ACHN (cell line): ENCODE measurements at regions not wholly inside any gene's neighbourhood (a gene's known extent, or its start where the extent isn't known, plus 50 kb on each side); places are given as distances from the start of the nearest gene placed in this dataset.
A peak's percentile ranks its signal among the peaks of the same experiment; 100 is the strongest.

Experiments used
- DNase-seq: peaks from one replicate; pipeline ENCODE4 v3.0.0-alpha.2; 2015
- in situ Hi-C: cut with HindIII; loops from 2 replicates; pipeline ENCODE4 v1.10.0; 2017; ENCODE audit warnings: low sequenced_read_pairs, low pct_ligation_motif_present, low pct_unique_long_range_greater_than_20kb

DNA sequence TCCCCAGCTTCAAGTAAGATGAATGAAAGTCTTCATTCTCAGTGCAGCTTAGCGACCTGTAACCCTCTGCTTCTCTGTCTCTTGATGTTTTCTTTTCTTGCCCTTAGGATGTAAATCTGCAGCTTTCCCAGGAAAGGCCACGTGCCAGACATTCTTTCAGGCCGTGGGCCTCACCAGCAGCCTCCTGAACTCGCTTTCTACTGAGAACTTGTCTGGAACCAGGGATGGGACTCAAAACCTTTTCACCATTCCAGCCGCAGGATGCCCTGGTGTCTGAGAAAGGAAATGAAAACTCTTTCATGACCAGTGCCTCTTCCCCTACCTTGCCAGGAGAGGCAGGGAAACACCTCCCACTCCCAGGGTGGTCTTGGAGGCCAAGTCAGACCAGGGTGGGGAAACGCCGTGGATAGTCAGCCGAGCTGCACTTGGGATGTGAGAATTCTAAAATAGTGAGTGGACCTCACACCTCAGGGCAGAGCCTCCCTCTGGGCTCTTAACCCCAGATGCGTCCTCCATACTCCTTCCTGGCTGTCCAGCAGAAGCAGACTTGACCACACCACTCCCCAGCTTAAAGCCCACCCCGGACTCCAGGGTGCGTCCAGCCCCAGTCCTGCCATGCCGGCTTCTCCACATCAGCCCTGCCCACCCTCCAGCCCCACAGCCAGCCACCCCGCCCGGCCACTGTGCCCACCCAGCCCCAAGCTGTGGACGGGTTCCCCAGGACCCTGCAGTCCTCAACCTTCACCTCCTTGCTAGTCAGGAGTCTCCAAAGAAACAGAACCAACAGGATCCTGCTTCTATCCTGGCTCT is 115.5 kb downstream of the TWIST2 start:
- DNase-seq, result no peak
- in situ Hi-C loops, result no loop called here

GRCh38 chr2:238963971-238964328 is 116.1 kb downstream of the TWIST2 start:
- DNase-seq, result no peak
- in situ Hi-C loops, result no loop called here

GRCh38 chr2:238964544-238965067 is 116.7 kb downstream of the TWIST2 start:
- in situ Hi-C loops, result no loop called here
- DNase-seq, result no peak

GRCh38 chr2:238965371-238966071 is 117.6 kb downstream of the TWIST2 start:
- in situ Hi-C loops, result no loop called here
- no peak for DNase-seq

DNA sequence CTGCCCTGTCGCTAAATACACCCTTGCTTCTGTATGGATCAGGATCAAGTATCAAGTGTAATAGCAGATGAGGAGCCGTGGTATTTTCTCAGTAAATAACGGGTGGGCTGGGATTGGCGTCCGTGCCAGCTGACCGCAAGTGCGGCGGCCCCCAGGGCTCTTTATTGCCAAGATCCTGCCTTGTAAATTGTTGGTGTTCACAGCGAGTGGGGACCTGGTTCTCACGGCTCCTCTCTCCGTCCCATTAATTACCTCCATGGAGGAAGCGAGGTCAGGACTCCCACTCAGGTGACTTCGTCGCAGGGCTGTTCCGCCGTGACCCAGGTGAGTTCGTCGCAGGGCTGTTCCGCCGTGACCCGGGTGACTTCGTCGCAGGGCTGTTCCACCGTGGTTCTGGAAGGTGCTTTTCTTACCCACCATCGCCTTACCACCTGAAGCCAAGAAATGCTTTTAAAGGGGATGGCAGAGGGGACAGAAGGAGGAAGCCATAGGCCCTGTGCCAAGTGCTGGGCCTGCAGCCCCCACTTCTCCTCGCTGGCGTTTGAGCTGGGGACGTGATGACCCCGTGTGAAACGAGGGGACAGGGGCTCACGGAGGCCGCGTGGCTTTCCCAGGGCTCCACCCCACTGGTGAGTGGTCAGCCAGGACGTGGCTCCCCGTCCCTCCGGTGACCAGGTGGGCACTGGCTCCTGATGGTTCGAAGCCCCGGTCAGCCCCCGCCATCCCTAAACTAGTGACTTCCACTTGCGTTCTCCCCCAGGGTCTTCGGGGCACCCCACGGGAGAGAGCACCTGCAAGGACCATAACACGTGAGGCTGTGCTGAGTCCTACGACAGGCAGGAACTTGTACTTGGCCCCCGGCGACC is 118.4 kb downstream of the TWIST2 start:
- DNase-seq, result no peak
- in situ Hi-C loops, result no loop called here

- DNase-seq, result no peak
- in situ Hi-C loops, result no loop called here
Observed at GRCh38 chr2:238967031-238967977, 119.4 kb downstream of the TWIST2 start.

- in situ Hi-C loops, result no loop called here
- no peak for DNase-seq
Observed at GRCh38 chr2:238967978-238968360, 120.1 kb downstream of the TWIST2 start.

DNA sequence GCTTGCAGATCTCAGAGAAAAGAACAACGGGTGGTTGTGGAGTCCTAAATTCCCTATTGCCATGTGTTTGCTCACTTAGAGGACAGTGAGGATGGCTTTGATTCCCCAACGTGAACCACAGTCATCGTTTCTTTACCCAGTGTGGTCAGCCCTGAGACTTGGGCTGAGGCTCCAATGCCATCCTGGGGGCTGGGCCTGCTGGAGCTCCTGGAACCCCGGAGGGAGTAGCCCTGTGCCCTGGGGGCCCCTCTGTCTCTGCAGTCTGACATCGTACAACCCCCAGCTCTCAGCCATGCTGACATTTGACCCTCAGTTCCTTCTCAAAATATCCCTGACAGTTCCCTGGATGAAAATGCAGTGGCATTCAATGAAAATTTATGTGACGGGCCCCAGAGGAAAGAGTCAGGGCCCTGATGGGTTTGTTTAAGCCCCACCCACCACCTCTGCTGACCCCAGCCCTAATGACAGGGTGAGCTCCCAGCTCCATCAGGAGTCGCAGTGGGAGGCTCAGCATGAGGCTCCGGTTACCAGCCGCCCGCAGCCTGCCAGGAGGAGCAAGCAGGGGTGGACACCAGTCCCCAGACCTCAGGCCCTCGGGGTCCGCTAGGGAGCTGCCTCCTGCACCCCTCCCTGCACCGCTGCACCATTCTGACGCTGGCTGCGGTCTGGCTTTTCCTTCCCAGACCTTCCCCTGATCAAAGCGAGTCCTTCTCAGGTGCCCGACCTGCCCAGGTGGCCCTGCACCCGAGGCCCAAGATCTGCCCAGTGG is 120.9 kb downstream of the TWIST2 start:
- in situ Hi-C loops, result no loop called here
- no peak for DNase-seq

- in situ Hi-C loops, result no loop called here
- no peak for DNase-seq
Observed at GRCh38 chr2:238969857-238970256, 122.0 kb downstream of the TWIST2 start.

GRCh38 chr2:238970553-238971081 is 122.7 kb downstream of the TWIST2 start:
- DNase-seq, result peak; percentile 63

GRCh38 chr2:238971318-238972145 is 123.6 kb downstream of the TWIST2 start:
- in situ Hi-C loops, result no loop called here
- no peak for DNase-seq

More at GRCh38 chr2:238970553-238971081, 122.7 kb downstream of the TWIST2 start:
- in situ Hi-C loops, result no loop called here

GRCh38 chr2:238972146-238972445 is 124.2 kb downstream of the TWIST2 start:
- in situ Hi-C loops, result no loop called here
- DNase-seq, result no peak

DNA sequence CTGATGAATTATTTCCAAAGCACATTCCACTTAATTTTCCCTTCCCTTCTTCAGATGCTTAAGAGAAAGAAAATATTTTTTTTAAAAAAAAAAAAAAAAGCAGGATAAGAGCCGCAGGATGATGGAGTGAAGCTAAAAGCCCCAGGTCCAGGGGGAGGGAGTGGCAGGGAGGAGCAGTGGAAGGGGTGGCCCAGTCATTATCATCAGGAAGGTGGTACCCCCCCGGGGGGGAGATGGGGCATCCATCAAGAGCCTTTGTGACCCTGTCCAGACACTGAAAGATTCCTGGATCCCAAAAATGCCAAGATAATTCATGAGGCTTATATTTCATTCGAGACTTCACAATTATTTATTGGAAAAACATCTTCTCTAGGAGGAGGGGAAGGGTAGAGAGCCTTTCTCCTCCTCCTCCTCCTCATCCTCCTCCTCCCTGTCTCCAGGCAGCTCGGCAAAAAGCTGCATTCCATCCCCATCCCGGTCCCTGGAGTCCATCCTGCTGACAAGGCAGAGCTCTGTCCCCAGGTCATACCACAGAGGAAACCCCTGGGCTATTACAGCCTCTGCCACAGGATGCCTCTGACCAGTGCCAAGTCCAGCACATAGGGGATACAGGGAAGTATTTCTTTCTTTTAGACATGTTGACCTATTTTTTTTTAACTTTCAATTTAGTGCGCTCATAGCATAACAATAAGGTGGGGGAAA is 125.3 kb downstream of the TWIST2 start:
- DNase-seq, result no peak
- in situ Hi-C loops, result no loop called here

DNA sequence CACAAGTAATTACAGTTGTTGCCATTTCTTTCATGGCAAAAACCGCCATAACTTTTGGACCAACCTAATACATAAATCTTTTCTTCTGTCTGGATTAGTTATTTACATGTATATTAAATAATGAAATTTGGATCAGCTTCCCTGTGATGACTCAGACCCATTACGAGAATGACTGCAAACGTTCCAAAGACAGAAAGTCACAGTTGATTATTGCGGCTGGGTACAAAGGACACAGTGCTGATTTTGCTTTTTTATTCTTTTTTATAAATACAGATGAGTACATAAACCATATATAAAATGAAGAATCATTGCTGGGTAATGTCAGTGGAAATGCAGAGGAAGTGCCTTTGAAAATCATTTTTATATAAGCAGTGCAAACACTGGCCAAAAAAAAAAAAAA is 126.2 kb downstream of the TWIST2 start:
- DNase-seq, result no peak
- in situ Hi-C loops, result no loop called here

- DNase-seq, result peak; percentile 64
- in situ Hi-C loops, result no loop called here
Observed at GRCh38 chr2:238974501-238975166, 126.7 kb downstream of the TWIST2 start.
